8988T (cell line): ENCODE measurements at regions not wholly inside any gene's neighbourhood (a gene's known extent, or its start where the extent isn't known, plus 50 kb on each side); places are given as distances from the start of the nearest gene placed in this dataset.

ENCODE experiments used
- DNase-seq: peaks from one replicate; pipeline ENCODE4 v3.0.0; 2011

DNA sequence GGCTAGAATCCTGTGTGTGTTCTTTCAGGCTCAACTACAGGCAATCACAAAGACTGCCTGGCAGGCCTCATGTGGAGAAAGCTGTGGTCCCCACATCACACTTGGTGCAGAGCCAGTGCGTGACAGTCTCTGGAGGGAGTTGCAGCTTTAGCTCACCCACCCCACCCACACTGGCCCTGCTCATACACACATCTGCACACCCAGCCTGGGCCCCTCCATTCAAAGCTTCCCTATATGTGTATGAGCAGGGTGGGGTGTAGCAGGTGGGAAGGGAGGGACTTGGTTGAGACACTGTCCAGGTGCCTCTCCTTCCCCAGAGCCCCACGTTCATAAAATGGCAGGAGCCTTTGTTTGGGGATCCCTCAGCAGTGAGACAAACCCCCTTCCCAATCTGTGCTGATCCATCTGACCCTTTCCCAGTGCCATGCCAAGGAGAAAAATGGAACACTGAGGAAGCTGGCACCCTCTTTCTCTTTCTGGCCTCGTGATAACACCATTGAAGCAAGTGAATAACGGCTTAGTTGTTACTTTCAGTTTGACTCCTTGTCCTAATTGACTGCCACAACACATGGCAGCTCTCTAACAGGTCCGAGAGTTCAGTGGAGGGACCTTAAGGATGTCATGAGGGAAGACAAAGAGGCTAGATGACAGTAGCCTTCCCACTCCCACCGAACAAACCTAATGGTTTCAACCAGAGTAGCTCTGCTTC is 53.8 kb upstream of the NRSN1 start:
- no peak for DNase-seq

- DNase-seq: no peak
Measured at GRCh38 chr6:24076011-24076410, 50.0 kb upstream of the NRSN1 start.
